HepG2 (cell line): ENCODE measurements at regions not wholly inside any gene's neighbourhood (a gene's known extent, or its start where the extent isn't known, plus 50 kb on each side); places are given as distances from the start of the nearest gene placed in this dataset.

Experiments used
- ATAC-seq: fragments of 200-7000 bp; cut with Tn5 transposase; 3 replicates; pipeline ENCODE4 v1.9.1; 2020; ENCODE audit warnings: mild to moderate bottlenecking, moderate library complexity
- BruUV-seq: library from RNA; stranded (reverse); fragments of 400-500 nt; replicated peaks from 2 replicates; lab custom pipeline; 2021; lab: Mats Ljungman, UMichigan
- CTCF ChIA-PET: fragments of 300-600 bp; formaldehyde crosslinking; extraction: SDS; loops from one replicate; lab custom pipeline; 2021; ENCODE audit warnings: low total read pairs, inconsistent platforms, low intra/inter-chr PET ratio; lab: Yijun Ruan, JAX
- POLR2A ChIA-PET: fragments of 350-600 bp; sonication (Branson Sonifier 250); formaldehyde crosslinking; loops from one replicate; lab custom pipeline; 2020; ENCODE audit warnings: antibody characterized with exemption, inconsistent platforms; lab: Yijun Ruan, JAX
- DNase-seq: peaks from one replicate; pipeline ENCODE4 v3.0.0-alpha.2; 2015; ENCODE audit warnings: low spot score
- FAIRE-seq: peaks from 3 replicates; lab custom pipeline; 2011; peaks lifted over from hg19 to GRCh38; lab: Jason Lieb, UNC
- H2AFZ ChIP-seq: one replicate; pipeline ENCODE4 v1.6.1; 2011; ENCODE audit warnings: low read length, inconsistent platforms
- H3K27ac ChIP-seq: fragments of 300-600 bp; 3 replicates; pipeline ENCODE4 v1.8.0; 2011; ENCODE audit warnings: mixed run types, mild to moderate bottlenecking, mixed read lengths, low read length, inconsistent platforms; ENCODE audit not compliant: insufficient read depth; ENCODE audit errors: extremely low read length
- H3K27me3 ChIP-seq, 2 experiments: fragments of 200-600 bp in 1 of 2; 2 replicates in 1 of 2; 3 replicates in 1 of 2; pipeline versions ENCODE4 v1.6.0 to v1.8.0; 2011; ENCODE audit warnings: low read length in 2 of 2, mild to moderate bottlenecking in 2 of 2, moderate library complexity in 2 of 2, inconsistent platforms in 1 of 2; ENCODE audit not compliant: insufficient read depth in 2 of 2, control insufficient read depth in 1 of 2
- H3K36me3 ChIP-seq, 2 experiments: fragments of 200-600 bp in 1 of 2; replicated peaks in 1 of 2; 2 replicates in 1 of 2; 3 replicates in 1 of 2; pipeline versions ENCODE4 v1.5.1 to v1.8.0; 2011; ENCODE audit warnings: low read length in 2 of 2, inconsistent platforms in 1 of 2; ENCODE audit not compliant: insufficient read depth in 2 of 2, control insufficient read depth in 1 of 2
- H3K4me1 ChIP-seq: 2 replicates; pipeline ENCODE4 v1.5.1; 2012; ENCODE audit warnings: low read length, inconsistent platforms; ENCODE audit not compliant: insufficient read depth
- H3K4me2 ChIP-seq: 2 replicates; pipeline ENCODE4 v1.6.0; 2011; ENCODE audit warnings: low read depth, low read length, inconsistent platforms
- H3K4me3 ChIP-seq, 3 experiments: fragments of 200-600 bp in 1 of 3; sonication (generic), shearing (Covaris generic) in 1 of 3; replicated peaks in 1 of 3; 2 replicates each; pipeline ENCODE4 v1.5.1; 2011 to 2016; ENCODE audit warnings: low read length in 3 of 3, inconsistent platforms in 2 of 3, low read depth in 2 of 3, mild to moderate bottlenecking in 2 of 3, control low read depth in 1 of 3, mixed read lengths in 1 of 3; ENCODE audit not compliant: insufficient read depth in 1 of 3
- H3K79me2 ChIP-seq: one replicate; pipeline ENCODE4 v1.6.1; 2011; ENCODE audit warnings: low read length, inconsistent platforms; ENCODE audit not compliant: insufficient read depth
- H3K9ac ChIP-seq: 2 replicates; pipeline ENCODE4 v1.6.0; 2011; ENCODE audit warnings: mild to moderate bottlenecking, low read depth, low read length, inconsistent platforms; ENCODE audit not compliant: insufficient read depth
- H3K9me3 ChIP-seq: 2 replicates; pipeline ENCODE4 v1.5.1; 2012; ENCODE audit warnings: mild to moderate bottlenecking, low read length
- H4K20me1 ChIP-seq: 2 replicates; pipeline ENCODE4 v1.6.0; 2011; ENCODE audit warnings: inconsistent platforms, mild to moderate bottlenecking, low read length, moderate library complexity; ENCODE audit not compliant: insufficient read depth
- BRD4 ChIP-seq: sonication (generic); formaldehyde crosslinking; IDR thresholded peaks from 2 replicates; pipeline ENCODE4 v1.4.0; 2020; ENCODE audit warnings: missing genetic modification reagents
- CAMTA2 ChIP-seq: sonication (generic); formaldehyde crosslinking; IDR thresholded peaks from 2 replicates; pipeline ENCODE4 v1.4.0; 2020; ENCODE audit warnings: mild to moderate bottlenecking, missing genetic modification reagents, borderline replicate concordance
- HNRNPK ChIP-seq: fragments of 200-400 bp; formaldehyde crosslinking; IDR thresholded peaks from 2 replicates; pipeline ENCODE4 v1.6.1; 2018; ENCODE audit warnings: low read length, low read depth, moderate library complexity, mild to moderate bottlenecking; ENCODE audit not compliant: poor library complexity, severe bottlenecking
- ISL2 ChIP-seq: sonication (generic); formaldehyde crosslinking; IDR thresholded peaks from 2 replicates; pipeline ENCODE4 v1.5.0; 2020; ENCODE audit warnings: missing genetic modification reagents
- MAZ ChIP-seq, 2 experiments: sonication (generic) in 1 of 2; formaldehyde crosslinking in 1 of 2; IDR thresholded peaks; 2 replicates each; pipeline versions ENCODE4 v1.5.0 to v1.6.1; 2012 to 2020; ENCODE audit warnings: low read depth in 2 of 2, mild to moderate bottlenecking in 2 of 2, borderline replicate concordance in 1 of 2, improper control_type of control experiment in 1 of 2, low read length in 1 of 2, missing genetic modification reagents in 1 of 2, moderate library complexity in 1 of 2
- PHF8 ChIP-seq: sonication (generic); formaldehyde crosslinking; IDR thresholded peaks from 2 replicates; pipeline ENCODE4 v1.5.0; 2020; ENCODE audit warnings: missing genetic modification reagents
- PRPF4 ChIP-seq: fragments of 200-400 bp; formaldehyde crosslinking; IDR thresholded peaks from 2 replicates; pipeline ENCODE4 v1.6.1; 2016; ENCODE audit warnings: low read length, low read depth; ENCODE audit not compliant: poor library complexity, severe bottlenecking
- RBAK ChIP-seq: sonication (generic); formaldehyde crosslinking; IDR thresholded peaks from 2 replicates; pipeline ENCODE4 v1.5.1; 2020; ENCODE audit warnings: mild to moderate bottlenecking, missing genetic modification reagents
- SP1 ChIP-seq, 2 experiments: fragments of 450-650 bp in 1 of 2; sonication (generic) in 1 of 2; formaldehyde crosslinking in 1 of 2; IDR thresholded peaks; 2 replicates each; pipeline versions ENCODE4 v1.4.0 to v1.6.1; 2016 to 2020; ENCODE audit warnings: missing genetic modification reagents in 1 of 2
- ZFP62 ChIP-seq: sonication (generic); formaldehyde crosslinking; IDR thresholded peaks from 2 replicates; pipeline ENCODE4 v1.4.0; 2020; ENCODE audit warnings: missing genetic modification reagents
- ZNF121 ChIP-seq: sonication (generic); formaldehyde crosslinking; IDR thresholded peaks from 2 replicates; pipeline ENCODE4 v1.5.0; 2020; ENCODE audit warnings: mild to moderate bottlenecking, missing genetic modification reagents
- WGBS: methylation state at CpG from one replicate; pipeline ENCODE4 v1.1.6; 2017; ENCODE audit warnings: low lambda C conversion rate; 5-methylcytosine and 5-hydroxymethylcytosine counted together
- in situ Hi-C: cut with HindIII; loops from 2 replicates; pipeline ENCODE4 v1.10.0; 2017; ENCODE audit warnings: low pct_unique_long_range_greater_than_20kb; ENCODE audit not compliant: extremely low pct_ligation_motif_present
- intact Hi-C: fragments of 100-400 bp; cut with micrococcal nuclease; formaldehyde crosslinking; loops from one replicate; pipeline ENCODE4 v1.10.0; 2022; ENCODE audit not compliant: unreplicated experiment
- TF ChIP-seq, protein P1 (sequence below): sonication (generic); formaldehyde crosslinking; IDR thresholded peaks from 2 replicates; pipeline ENCODE4 v1.4.0; 2020; ENCODE audit warnings: missing genetic modification reagents, borderline replicate concordance
- TF ChIP-seq, protein P2 (sequence below): sonication (generic); formaldehyde crosslinking; IDR thresholded peaks from 2 replicates; pipeline ENCODE4 v1.8.1; 2023; ENCODE audit warnings: mild to moderate bottlenecking, missing genetic modification reagents
- TF ChIP-seq, protein P3 (sequence below): sonication (generic); formaldehyde crosslinking; IDR thresholded peaks from 2 replicates; pipeline ENCODE4 v1.4.0; 2020; ENCODE audit warnings: missing genetic modification reagents

DNA sequence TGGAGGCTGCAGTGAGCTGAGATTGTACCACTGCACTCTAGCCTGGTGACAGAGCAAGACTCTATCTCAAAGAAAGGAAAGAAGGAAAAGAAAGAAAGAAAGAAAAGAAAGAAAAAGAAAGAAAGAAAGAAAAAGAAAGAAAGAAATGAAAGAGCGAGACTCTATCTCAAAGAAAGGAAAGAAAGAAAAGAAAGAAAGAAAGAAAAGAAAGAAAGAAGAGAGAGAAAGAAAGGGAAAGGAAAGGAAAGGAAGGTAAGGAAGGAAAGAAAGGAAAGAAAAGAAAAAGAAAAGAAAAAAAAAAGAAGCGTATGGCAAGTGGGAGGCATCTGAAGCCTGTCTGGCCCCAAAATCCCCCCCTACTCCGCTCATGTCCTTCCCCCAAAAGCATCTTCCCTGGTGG lies 182.3 kb upstream of the MSX2 start:
- H3K4me3 ChIP-seq, result no peak overlapping the region
- 50% methylated on average over 3 of the region's 3 CpGs for WGBS
- H3K27me3 ChIP-seq, result no peaks in the 10 kb centered on the region
- no peaks in the 10 kb centered on the region for H3K36me3 ChIP-seq
- no peaks in the 10 kb centered on the region for H4K20me1 ChIP-seq
- H3K9ac ChIP-seq, result no peak overlapping the region
- BruUV-seq, result no TSS peak
- no peaks in the 10 kb centered on the region for H3K9me3 ChIP-seq
- no peaks in the 10 kb centered on the region for H3K79me2 ChIP-seq
- intact Hi-C loops (no loop called here), in situ Hi-C loops (no loop called here)
- ATAC-seq (no peak), FAIRE-seq (no peak), DNase-seq (no peak)
- no peak overlapping the region for H3K4me2 ChIP-seq
- no peaks in the 10 kb centered on the region for H3K4me1 ChIP-seq
- ChIA-PET CTCF (no interaction called here), POLR2A (no interaction called here)
- no peak overlapping the region for H2AFZ ChIP-seq
- no peak overlapping the region for H3K27ac ChIP-seq
- TF ChIP-seq RBAK (CRISPR knock-in tag) (no peak), MAZ (IDR thresholded peaks at IDR 0.05; ENCODE audit: borderline replicate concordance, low read depth, low read length) (no peak), MAZ (CRISPR knock-in tag; IDR thresholded peaks at IDR 0.05; ENCODE audit: low read depth) (no peak), ISL2 (CRISPR knock-in tag) (no peak)

DNA sequence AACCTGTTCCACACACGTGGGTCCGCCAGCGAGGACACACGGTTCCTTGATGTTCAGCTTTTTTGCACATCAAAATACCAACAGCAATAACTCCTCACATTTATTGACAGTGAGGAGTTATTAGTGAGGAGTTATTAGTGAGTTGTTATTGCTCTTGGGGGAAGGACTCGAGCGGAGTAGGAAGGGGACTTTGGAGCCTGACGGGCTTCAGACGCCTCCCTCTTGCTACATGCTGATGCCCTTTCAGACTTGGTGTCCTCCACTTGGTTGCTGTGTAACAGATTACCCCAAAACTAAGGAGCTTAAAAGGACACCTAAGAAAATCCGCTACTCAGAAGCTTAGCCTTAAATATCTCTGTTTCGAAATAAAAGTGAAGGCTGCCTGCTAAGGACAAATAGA lies 181.9 kb upstream of the MSX2 start:
- Histone ChIP-seq H3K4me3 (no peak overlapping the region), H3K27ac (no peak overlapping the region), H3K4me2 (no peak overlapping the region), H3K9me3 (no peaks in the 10 kb centered on the region), H3K79me2 (no peaks in the 10 kb centered on the region), H3K4me1 (no peaks in the 10 kb centered on the region), H4K20me1 (no peaks in the 10 kb centered on the region), H3K9ac (no peak overlapping the region), H3K36me3 (no peaks in the 10 kb centered on the region), H3K27me3 (no peaks in the 10 kb centered on the region), H2AFZ (no peak overlapping the region)
- in situ Hi-C loops, result no loop called here
- FAIRE-seq (no peak), ATAC-seq (no peak), DNase-seq (no peak)
- intact Hi-C loops, result no loop called here
- ChIA-PET CTCF (no interaction called here), POLR2A (no interaction called here)
- TF ChIP-seq, protein P1, sequence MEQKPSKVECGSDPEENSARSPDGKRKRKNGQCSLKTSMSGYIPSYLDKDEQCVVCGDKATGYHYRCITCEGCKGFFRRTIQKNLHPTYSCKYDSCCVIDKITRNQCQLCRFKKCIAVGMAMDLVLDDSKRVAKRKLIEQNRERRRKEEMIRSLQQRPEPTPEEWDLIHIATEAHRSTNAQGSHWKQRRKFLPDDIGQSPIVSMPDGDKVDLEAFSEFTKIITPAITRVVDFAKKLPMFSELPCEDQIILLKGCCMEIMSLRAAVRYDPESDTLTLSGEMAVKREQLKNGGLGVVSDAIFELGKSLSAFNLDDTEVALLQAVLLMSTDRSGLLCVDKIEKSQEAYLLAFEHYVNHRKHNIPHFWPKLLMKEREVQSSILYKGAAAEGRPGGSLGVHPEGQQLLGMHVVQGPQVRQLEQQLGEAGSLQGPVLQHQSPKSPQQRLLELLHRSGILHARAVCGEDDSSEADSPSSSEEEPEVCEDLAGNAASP (CRISPR knock-in tag), result no peak
- TF ChIP-seq PHF8 (CRISPR knock-in tag) (no peak), HNRNPK (no peak), ZNF121 (CRISPR knock-in tag) (no peak), PRPF4 (no peak), SP1 (IDR thresholded peaks at IDR 0.05) (no peak), SP1 (CRISPR knock-in tag; IDR thresholded peaks at IDR 0.05) (no peak), BRD4 (CRISPR knock-in tag) (no peak), ZFP62 (CRISPR knock-in tag) (no peak), CAMTA2 (CRISPR knock-in tag) (no peak)
- TF ChIP-seq, protein P2, sequence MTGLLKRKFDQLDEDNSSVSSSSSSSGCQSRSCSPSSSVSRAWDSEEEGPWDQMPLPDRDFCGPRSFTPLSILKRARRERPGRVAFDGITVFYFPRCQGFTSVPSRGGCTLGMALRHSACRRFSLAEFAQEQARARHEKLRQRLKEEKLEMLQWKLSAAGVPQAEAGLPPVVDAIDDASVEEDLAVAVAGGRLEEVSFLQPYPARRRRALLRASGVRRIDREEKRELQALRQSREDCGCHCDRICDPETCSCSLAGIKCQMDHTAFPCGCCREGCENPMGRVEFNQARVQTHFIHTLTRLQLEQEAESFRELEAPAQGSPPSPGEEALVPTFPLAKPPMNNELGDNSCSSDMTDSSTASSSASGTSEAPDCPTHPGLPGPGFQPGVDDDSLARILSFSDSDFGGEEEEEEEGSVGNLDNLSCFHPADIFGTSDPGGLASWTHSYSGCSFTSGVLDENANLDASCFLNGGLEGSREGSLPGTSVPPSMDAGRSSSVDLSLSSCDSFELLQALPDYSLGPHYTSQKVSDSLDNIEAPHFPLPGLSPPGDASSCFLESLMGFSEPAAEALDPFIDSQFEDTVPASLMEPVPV (CRISPR knock-in tag), result no peak
- TF ChIP-seq, protein P3, sequence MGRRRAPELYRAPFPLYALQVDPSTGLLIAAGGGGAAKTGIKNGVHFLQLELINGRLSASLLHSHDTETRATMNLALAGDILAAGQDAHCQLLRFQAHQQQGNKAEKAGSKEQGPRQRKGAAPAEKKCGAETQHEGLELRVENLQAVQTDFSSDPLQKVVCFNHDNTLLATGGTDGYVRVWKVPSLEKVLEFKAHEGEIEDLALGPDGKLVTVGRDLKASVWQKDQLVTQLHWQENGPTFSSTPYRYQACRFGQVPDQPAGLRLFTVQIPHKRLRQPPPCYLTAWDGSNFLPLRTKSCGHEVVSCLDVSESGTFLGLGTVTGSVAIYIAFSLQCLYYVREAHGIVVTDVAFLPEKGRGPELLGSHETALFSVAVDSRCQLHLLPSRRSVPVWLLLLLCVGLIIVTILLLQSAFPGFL, result no peak
- no TSS peak for BruUV-seq
- WGBS, result 28% methylated on average over 10 of the region's 10 CpGs
